Activated CD4-positive, alpha-beta T cell treated with anti-CD3 and anti-CD28 coated beads for 1 hour (primary cell): ENCODE measurements at regions not wholly inside any gene's neighbourhood (a gene's known extent, or its start where the extent isn't known, plus 50 kb on each side); places are given as distances from the start of the nearest gene placed in this dataset.
"Not testable (repeated sequence)": the region's sequence is repeated elsewhere in the genome, so short reads cannot be mapped to it uniquely, and the experiment has no call there.

Source experiments
- DNase-seq: peaks from one replicate; pipeline ENCODE4 v3.0.0-alpha.2; 2020

DNA sequence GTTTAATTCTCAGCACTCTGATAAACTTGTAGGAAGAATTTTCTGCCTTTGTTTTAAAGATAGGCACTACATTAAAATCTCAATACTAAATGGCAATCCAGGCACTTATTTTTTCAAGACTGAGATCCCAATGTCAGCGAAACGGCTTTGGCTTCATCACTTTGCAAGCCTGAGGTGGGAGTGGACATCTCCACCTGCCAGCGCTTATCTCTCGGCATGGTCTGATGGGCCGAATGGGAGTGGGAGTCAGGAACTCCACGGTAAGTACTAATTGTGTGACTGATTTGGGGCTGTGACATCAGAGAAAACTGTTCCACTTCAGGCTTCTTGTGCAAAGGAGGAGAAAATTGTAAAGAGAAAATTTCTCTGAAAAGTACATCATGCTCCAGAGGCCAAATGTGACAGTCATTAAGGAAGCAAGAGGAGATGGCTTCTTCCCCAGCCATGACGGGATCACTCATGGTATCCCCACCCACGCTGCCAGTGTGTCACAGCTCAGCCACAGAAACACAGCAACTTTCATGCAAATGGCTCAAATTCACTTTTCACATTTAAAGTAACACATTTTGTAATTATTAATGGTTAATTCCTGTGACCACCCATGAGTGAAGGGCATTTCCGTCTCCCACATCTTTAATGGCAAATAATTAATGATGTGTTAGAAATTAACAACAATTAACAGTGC lies 385.5 kb upstream of the HNRNPA3 start:
- no peak for DNase-seq

- no peak for DNase-seq
Measured at GRCh38 chr2:176830362-176830761, 382.2 kb upstream of the HNRNPA3 start.

GRCh38 chr2:176832086-176832485 lies 380.5 kb upstream of the HNRNPA3 start:
- DNase-seq = no peak

DNA sequence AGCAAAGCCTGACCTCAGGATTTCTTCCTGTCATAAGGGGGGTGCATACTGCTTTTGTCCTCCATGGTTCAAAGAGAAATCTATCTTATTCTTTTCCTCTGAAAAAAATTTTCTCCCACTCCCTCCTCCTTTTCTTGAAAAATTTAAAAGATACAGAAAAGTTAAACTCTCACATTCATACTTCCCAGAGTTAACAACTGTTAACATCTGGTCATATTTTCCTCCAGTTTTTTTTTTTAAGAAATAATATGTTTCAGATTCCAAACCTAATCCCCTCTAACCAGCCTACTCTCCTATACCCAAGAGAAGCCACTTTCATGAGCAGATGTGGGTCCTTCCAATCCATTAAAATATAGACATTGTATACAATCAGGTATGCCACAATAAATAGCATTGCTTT lies 378.9 kb upstream of the HNRNPA3 start:
- DNase-seq = no peak

GRCh38 chr2:176834226-176834625 lies 378.4 kb upstream of the HNRNPA3 start:
- DNase-seq = no peak

DNA sequence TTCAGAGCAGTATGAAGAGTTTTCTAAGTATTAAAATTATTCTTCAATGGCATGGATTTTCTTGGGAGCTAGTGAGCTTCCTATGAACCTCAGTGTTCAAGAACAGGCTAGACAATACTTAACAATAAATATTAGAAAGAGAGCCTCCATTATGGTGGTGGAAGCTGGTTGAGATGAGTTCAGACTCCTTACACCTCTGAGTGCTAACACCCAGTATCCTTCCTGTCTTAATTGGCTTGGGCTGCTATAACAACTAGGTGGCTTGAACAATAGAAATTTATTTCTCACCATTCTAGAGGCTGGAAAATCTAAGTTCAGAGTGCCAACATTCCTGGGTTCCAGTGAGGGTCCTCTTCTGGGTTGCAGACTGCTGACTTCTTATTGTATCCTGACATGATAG lies 369.4 kb upstream of the HNRNPA3 start:
- DNase-seq = no peak

DNA sequence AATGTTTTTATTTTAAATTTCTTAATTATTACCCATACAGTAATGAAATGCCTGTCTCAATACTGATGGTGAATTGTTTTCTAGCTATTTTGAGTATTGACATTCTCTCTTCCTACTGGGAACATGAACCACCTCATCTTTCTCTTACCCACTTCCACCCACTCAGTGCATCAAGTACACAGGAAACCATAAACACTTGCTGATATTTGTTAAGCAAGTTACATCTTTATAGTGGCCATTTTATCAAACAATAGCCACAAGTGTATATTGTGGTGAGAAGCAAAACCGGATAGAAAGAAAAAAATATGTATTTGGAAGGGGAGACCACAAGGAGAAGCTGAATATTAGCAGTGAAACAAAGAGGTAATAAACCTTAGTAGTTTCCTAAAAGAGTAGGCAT lies 368.1 kb upstream of the HNRNPA3 start:
- no peak for DNase-seq

DNA sequence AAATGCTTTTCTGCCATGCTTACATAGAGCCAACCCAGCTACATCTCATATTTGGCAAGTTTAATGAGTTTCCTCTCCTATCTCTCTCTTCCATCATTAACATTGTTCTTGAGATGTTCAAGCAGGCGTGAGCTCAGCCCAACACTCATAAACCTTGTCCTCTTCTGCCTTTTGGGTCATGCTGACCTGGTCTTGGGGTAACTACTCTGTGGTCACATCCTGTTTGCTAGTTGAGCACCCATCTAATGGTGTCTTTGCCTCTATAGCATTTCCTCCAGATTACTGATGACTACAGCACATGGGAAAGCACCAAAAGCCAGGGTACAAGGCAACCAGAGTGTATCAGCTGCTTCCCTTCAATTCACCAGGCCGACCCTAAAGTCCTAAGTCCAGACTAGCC lies 366.9 kb upstream of the HNRNPA3 start:
- no peak for DNase-seq

- DNase-seq = no peak
Measured at GRCh38 chr2:176847575-176847974, 365.0 kb upstream of the HNRNPA3 start.

DNA sequence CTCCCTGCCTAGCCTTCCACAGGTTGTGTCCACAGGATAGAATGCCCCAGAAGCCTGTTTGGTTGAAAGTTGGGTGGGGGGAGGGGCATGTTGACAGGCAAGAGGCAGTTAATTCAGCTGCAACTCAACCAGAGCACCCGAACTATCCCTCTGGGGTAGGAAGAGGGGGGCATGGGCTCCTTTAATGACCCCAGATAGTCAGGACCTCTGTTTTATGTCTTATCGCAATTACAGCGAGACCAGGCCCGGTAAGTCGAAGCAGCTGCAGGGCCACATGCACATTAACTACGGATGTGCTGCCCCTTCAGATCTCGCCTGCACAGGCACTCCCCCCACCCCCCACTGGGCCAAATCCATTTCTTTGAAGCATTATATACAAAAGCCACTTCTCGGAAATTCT lies 363.8 kb upstream of the HNRNPA3 start:
- no peak for DNase-seq

DNA sequence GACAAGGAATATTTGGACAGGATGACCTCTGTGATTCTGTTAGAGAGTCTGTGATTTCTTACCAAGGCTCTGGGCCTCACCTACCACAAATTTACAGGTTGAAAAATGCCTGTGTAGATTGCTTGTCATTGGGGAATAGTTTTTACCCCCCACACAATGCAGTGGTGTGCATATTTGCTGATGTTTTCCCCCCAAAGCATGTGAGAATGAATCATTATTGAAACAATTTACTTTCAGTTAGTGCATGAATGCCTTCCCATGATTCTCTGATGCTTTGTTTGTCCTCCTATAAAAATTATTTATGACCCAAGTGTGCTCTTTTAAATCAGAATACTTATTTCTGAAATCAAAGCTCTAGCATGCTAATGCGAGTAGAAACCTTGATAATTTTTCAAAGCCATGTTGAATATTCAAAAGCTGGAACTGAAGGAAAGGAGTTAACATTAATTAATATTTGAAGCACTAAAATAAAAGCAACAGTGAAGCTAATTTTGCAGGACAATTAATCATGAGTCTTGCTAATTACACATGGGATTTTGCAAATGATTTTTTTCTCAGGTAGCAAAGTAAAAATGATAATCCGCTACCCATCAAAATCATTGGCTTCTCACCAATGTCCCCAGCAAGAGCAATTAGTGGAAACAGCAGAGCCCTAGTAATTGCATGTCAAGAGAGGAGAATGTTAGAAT lies 361.2 kb upstream of the HNRNPA3 start:
- no peak for DNase-seq

DNA sequence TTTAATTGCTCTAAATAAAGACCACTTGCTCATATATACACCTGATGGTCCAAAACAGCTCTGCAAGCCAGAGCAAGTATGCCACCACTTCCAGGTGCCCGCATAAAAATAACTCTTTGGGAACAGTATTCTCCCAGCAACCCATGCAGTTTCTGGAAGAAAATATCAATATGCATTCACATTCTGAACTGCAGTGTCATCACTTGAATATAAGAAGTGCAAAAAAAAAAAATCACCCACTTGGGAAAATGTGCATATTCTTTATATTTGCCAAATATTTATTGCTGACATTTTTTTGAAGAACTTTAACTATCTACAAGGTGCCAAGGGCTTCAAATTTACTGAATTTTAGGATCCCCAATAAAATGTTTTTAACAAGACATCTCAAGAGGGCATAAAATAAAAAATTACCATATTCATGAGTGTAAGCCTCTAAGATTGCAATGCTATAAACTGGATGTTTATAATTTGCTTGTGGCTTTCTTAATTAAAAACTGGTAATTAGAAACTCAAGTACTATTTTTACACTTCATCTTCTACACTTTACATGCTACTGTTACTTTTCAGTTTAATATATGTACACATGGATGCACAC lies 360.6 kb upstream of the HNRNPA3 start:
- no peak for DNase-seq

GRCh38 chr2:176852667-176853066 lies 359.9 kb upstream of the HNRNPA3 start:
- DNase-seq = no peak

- no peak for DNase-seq
Measured at GRCh38 chr2:176854062-176854461, 358.5 kb upstream of the HNRNPA3 start.

GRCh38 chr2:176854878-176855277 lies 357.7 kb upstream of the HNRNPA3 start:
- no peak for DNase-seq

DNA sequence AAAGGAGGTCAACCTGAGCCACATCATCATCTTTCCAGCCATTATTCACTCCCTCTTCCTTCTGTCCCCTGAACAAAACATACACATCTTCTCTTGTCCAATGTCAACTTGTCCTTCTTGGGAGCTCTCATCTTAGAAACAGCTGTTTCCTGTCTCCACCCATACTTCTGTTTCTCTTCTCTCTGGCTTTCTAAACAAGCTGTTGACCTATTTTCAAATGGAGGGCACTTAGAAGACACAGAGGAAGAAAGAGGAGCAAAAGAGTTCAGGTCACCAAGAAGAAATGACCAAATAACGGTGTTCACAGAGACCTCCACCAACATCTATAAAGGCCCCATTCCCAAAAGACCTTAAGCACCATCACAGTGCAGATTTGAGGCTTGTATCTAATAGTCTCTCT lies 355.9 kb upstream of the HNRNPA3 start:
- no peak for DNase-seq

- DNase-seq = no peak
Measured at GRCh38 chr2:176865336-176865735, 347.3 kb upstream of the HNRNPA3 start.

DNA sequence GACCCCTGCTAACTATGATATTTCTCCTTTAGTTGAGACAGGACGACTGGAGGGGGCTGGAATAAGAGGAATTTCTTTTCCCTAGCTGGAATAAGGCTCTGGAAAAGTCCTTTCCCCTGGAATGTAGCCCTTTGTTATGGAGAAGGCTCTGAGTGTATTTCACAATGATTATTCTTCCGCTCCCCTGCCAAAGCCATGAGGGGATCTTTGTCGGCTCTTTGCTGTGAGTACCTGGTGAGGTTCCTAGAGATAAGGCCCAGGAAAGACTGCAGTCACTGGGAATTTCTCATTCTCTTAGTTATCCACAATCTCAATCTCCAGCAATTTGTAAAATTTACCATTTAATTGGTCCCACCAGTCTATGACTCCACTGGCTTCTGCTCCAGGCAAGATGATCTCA lies 340.2 kb upstream of the HNRNPA3 start:
- DNase-seq = no peak

- DNase-seq = no peak
Measured at GRCh38 chr2:176873403-176873802, 339.2 kb upstream of the HNRNPA3 start.

GRCh38 chr2:176876493-176877103 lies 336.0 kb upstream of the HNRNPA3 start:
- no peak for DNase-seq

DNA sequence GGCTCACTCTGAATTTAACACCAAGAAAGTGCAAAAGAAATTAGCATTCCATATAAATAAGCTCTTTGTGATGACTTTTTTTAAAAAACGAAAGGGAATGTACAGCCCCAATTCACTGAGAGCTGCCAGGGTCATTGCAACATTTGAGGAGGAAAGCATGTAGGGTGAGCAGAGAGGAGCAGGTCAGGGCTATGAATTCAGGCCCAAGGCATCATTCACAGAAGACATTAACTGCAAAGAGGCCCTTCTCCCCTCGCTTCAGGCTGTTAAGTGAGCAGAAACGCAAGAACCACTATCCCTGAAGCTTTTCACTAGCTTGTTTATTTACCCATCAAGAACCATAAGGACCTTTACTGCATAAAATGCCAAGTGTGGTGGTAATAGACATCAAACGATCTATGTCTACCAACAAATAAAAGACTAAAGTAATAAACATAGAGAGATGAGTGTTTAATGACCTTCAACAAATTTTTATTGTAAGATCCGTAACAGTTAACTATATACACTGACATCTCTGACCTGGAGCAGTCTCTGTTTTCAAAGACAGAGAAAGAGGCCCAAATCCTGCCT lies 333.1 kb upstream of the HNRNPA3 start:
- DNase-seq = no peak

DNA sequence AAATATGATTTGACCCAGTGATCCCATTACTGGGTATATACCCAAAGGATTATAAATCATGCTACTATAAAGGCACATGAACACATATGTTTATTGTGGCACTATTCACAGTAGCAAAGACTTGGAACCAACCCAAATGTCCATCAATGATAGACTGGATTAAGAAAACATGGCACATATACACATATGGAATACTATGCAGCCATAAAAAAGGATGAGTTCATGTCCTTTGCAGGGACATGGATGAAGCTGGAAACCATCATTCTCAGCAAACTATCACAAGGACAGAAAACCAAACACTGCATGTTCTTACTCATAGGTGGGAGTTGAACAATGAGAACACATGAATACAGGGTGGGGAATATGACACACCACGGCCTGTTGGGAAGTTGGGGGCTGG lies 330.5 kb upstream of the HNRNPA3 start:
- not testable (repeated sequence) for DNase-seq

DNA sequence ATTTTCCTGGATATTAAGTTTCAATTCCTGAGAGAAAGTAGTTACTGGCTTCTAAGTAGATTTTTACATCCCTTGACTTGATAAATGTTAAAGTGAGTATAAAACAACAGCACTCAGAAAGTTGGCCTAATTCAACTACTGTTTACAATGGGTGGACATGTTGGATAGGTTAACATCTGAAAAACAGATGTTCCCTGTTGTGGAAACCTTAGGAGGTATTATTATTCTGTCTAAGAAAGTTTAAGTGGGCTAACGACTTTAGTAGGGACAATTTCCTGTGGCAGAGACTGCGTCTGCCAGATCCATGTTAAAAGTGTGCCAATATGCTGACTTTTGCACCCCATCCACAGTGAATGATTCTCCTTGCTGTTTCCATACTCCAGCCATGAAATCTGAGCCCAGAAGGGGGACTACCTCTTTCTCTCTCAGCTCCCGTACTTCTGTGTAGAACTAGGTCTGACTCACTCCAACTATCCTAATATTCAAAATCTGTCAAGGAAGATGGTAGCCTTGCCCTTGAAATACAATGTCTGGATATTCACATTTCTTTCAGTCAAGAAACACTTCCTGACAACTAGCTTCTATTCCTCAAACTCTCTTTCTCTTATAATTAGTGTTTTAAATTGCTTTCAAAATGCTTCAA lies 327.5 kb upstream of the HNRNPA3 start:
- no peak for DNase-seq
